Upper lobe of left lung (tissue), 6 donors: ENCODE measurements at regions not wholly inside any gene's neighbourhood (a gene's known extent, or its start where the extent isn't known, plus 50 kb on each side); places are given as distances from the start of the nearest gene placed in this dataset.
"Not testable (repeated sequence)": the region's sequence is repeated elsewhere in the genome, so short reads cannot be mapped to it uniquely, and the experiment has no call there.

Experiments
- ATAC-seq, 2 donors: fragments of 200-7000 bp; cut with Tn5 transposase; one replicate each; pipeline ENCODE4 v1.9.1; 2022; ENCODE audit warnings: mild to moderate bottlenecking in 2 of 2, moderate library complexity in 2 of 2; ENCODE audit not compliant: low FRiP score in 2 of 2
- DNase-seq, 2 donors: peaks; one replicate each; pipeline ENCODE4 v3.0.0-alpha.2; 2019 to 2020
- H3K27ac ChIP-seq, 4 donors: fragments of 200-600 bp; sonication (generic); one replicate each; pipeline ENCODE4 v1.5.1; 2016 to 2019
- H3K27me3 ChIP-seq, 4 donors: fragments of 200-600 bp; sonication (generic); one replicate each; pipeline ENCODE4 v1.5.1; 2017 to 2019
- H3K36me3 ChIP-seq, 4 donors: fragments of 200-600 bp; sonication (generic); one replicate each; pipeline ENCODE4 v1.5.1; 2016 to 2019
- H3K4me1 ChIP-seq, 4 donors: fragments of 200-600 bp; sonication (generic); one replicate each; pipeline ENCODE4 v1.5.1; 2018 to 2019
- H3K4me3 ChIP-seq, 4 donors: fragments of 200-600 bp; sonication (generic); one replicate each; pipeline ENCODE4 v1.5.1; 2017 to 2019; ENCODE audit warnings: mild to moderate bottlenecking in 2 of 4, moderate library complexity in 1 of 4
- H3K9me3 ChIP-seq, 4 donors: fragments of 200-600 bp; sonication (generic); one replicate each; pipeline ENCODE4 v1.5.1; 2018 to 2019
- CTCF ChIP-seq, 6 experiments: fragments of 450-650 bp in 4 of 6; fragments of 200-600 bp in 2 of 6; sonication (generic) in 2 of 6; IDR thresholded peaks; one replicate each; pipeline ENCODE4 v1.5.1; 2016 to 2019; ENCODE audit warnings: antibody characterized with exemption in 6 of 6
- EP300 ChIP-seq, 4 donors: sonication (generic); formaldehyde crosslinking; IDR thresholded peaks; one replicate each; pipeline ENCODE4 v1.5.1; 2017; ENCODE audit warnings: antibody characterized with exemption in 4 of 4, control low read depth in 2 of 4
- POLR2A ChIP-seq, 4 donors: fragments of 450-650 bp; IDR thresholded peaks; one replicate each; pipeline ENCODE4 v1.5.1; 2016 to 2017; ENCODE audit warnings: antibody characterized with exemption in 4 of 4, mild to moderate bottlenecking in 2 of 4
- POLR2AphosphoS5 ChIP-seq, 2 donors: sonication (generic); formaldehyde crosslinking; IDR thresholded peaks; one replicate each; pipeline ENCODE4 v1.5.1; 2017; ENCODE audit warnings: antibody characterized with exemption in 2 of 2
- WGBS, 2 donors: methylation state at CpG; one replicate each; pipeline ENCODE4 v1.1.5; 2017 to 2018; 5-methylcytosine and 5-hydroxymethylcytosine counted together
- donor health status: DM: no; HTN: no; CAD: no; lungs with moderate emphysema.
- donor health status: DM: no; HTN: yes; CAD: no; lungs with severe emphysema.

GRCh38 chr17:22310717-22311686 is 618.7 kb downstream of the KCNJ18 start:
- TF ChIP-seq POLR2A (IDR thresholded peaks at IDR 0.05) (no peak), POLR2AphosphoS5 (IDR thresholded peaks at IDR 0.05) (no peak), CTCF (IDR thresholded peaks at IDR 0.05) (no peak), EP300 (IDR thresholded peaks at IDR 0.05) (no peak)
- Histone ChIP-seq H3K36me3 (no peaks in the 10 kb centered on the region), H3K4me1 (no peaks in the 10 kb centered on the region), H3K27ac (no peak overlapping the region), H3K27me3 (no peaks in the 10 kb centered on the region), H3K9me3 (no peaks in the 10 kb centered on the region), H3K4me3 (no peak overlapping the region)
- 59 to 61% methylated on average over 25 to 26 of the region's 26 CpGs for WGBS, 2 donors
- no peak for ATAC-seq
- DNase-seq, result no peak

DNA sequence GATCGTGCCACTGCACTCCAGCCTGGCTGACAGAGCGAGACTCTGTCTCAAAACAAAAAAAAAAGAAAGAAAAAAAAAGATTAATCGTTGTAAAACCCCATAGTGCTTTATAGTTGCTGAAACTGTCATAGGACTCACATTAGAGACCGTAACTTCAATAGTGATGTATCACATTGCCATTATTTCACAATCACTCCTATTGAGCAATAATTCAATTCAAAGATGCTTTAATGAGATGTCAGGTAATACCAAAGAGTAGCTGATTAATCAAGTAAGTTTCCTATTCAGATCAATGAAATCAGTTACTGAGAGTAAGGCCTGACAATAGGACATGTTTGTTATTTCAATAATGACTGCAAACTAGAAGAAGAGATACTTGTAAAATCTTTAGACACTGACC is 628.7 kb downstream of the KCNJ18 start:
- ATAC-seq, H3K9me3 ChIP-seq, H3K36me3 ChIP-seq, DNase-seq, H3K4me3 ChIP-seq, H3K4me1 ChIP-seq, H3K27me3 ChIP-seq, H3K27ac ChIP-seq: not testable (repeated sequence)
- 57 to 68% methylated on average over 4 of the region's 4 CpGs for WGBS, 2 donors

DNA sequence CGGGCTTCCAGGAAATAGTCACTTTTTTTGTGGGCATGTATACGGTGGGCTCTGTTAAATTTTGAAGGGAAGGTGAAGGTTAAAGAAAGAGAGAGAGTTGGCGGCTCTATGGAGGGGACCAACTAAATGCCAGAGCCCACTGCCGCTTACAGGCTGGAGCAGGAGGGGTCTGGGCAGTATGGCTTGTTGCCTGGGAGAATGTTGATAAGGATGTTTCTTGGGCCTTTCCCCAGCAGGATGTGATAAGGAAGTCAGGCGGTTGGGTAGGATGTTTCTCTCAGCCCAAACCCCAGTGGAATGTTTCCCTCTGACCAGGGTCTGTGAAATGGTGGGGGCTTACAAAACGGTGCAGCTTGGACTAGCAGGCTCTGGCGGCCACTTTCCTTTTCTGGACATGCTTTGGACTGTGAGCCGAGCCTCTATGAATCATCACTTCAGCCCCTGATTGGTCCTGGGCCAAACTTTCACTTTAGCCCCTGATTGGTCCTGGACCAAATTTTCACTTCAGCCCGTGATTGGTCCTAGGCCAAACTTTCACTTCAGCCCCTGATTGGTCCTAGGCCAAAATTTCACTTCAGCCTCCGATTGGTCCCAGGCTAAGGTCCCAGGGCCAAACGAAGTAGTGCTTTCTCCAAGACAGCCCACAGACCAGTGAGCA is 630.7 kb downstream of the KCNJ18 start:
- H3K27ac ChIP-seq, DNase-seq, ATAC-seq, H3K9me3 ChIP-seq, H3K4me1 ChIP-seq, H3K4me3 ChIP-seq, H3K36me3 ChIP-seq, H3K27me3 ChIP-seq: not testable (repeated sequence)
- WGBS, 2 donors, result 66 to 77% methylated on average over 11 of the region's 11 CpGs

DNA sequence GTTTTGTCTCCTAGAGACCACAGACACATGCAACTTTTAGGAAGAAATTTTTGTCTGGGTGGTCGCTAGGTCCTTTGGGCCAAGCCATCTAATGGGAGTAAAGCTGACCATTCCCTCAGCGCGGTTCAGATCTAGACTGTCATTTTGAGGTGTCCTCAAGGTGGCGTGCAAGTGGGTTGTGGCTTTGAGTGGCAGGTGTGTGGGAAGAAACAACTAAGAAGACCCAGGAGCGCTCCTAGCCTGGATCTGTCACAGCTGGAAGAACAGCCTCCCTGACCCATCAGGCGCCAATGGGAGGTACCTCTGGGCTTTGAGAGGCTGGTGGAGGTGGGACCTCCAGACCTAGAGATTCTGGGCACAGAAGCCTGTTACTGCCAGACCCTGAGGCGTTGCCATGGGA is 645.1 kb downstream of the KCNJ18 start:
- Histone ChIP-seq H3K4me1 (no peaks in the 10 kb centered on the region), H3K4me3 (no peak overlapping the region), H3K27me3 (no peaks in the 10 kb centered on the region), H3K36me3 (no peaks in the 10 kb centered on the region), H3K27ac (no peak overlapping the region), H3K9me3 (no peaks in the 10 kb centered on the region)
- WGBS, 2 donors, result 39 to 53% methylated on average over 5 to 7 of the region's 7 CpGs
- no peak for DNase-seq
- no peak for TF ChIP-seq CTCF (IDR thresholded peaks at IDR 0.05)
- TF ChIP-seq POLR2A (IDR thresholded peaks at IDR 0.05), result no peak
- no peak for TF ChIP-seq EP300 (IDR thresholded peaks at IDR 0.05)
- no peak for TF ChIP-seq POLR2AphosphoS5 (IDR thresholded peaks at IDR 0.05)
- ATAC-seq, result no peak

DNA sequence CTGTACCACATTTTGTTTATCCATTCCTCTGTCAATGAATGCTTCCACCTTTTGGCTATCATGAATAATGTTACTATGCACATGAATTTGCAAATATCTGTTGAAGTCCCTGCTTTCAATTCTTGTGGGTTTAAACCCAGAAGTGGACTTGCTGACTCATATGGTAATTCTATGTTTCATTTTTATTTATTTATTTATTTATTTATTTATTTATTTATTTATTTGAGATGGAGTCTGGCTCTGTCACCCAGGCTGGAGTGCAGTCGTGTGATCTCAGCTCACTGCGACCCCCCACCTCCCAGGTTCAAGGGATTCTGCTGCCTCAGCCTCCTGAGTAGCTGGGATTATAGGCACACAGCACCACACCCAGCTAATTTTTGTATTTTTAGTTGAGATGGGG is 664.3 kb downstream of the KCNJ18 start:
- ATAC-seq, H3K36me3 ChIP-seq, DNase-seq, H3K9me3 ChIP-seq, H3K4me3 ChIP-seq, H3K4me1 ChIP-seq, H3K27me3 ChIP-seq, H3K27ac ChIP-seq: not testable (repeated sequence)
- WGBS, 2 donors, result 43 to 57% methylated on average over 2 of the region's 2 CpGs

DNA sequence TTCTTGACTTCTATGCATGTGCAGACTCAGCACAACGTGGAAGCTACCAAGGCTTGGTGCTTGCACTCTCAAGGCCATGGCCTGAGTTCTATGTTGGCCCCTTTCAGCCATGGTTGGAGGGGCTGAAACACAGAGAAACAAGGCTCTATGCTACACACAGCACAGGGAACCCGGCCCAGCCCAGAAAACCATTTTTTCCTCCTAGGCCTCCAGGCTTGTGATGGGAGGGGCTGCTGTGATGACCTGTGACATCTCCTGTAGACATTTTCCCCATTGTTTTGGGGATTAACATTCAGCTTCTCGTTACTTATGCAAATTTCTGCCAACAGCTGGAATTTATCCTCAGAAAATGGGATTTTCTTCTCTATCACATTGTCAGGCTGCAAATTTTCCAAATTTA is 678.7 kb downstream of the KCNJ18 start:
- H3K4me3 ChIP-seq, H3K27me3 ChIP-seq, H3K9me3 ChIP-seq, ATAC-seq, DNase-seq, H3K36me3 ChIP-seq, H3K4me1 ChIP-seq, H3K27ac ChIP-seq: not testable (repeated sequence)
- 32 to 34% methylated on average over 3 of the region's 3 CpGs for WGBS, 2 donors

GRCh38 chr17:22373911-22374310 is 681.6 kb downstream of the KCNJ18 start:
- Histone ChIP-seq H3K27me3 (no peaks in the 10 kb centered on the region), H3K36me3 (no peaks in the 10 kb centered on the region), H3K9me3 (peaks cover 0 to 13% (median 0%) of the 10 kb centered on the region in 4 donors), H3K4me3 (no peak overlapping the region), H3K4me1 (no peaks in the 10 kb centered on the region), H3K27ac (no peak overlapping the region)
- ATAC-seq (no peak), DNase-seq (no peak)
- TF ChIP-seq POLR2AphosphoS5 (IDR thresholded peaks at IDR 0.05) (no peak), EP300 (IDR thresholded peaks at IDR 0.05) (no peak), POLR2A (IDR thresholded peaks at IDR 0.05) (no peak), CTCF (IDR thresholded peaks at IDR 0.05) (no peak)
- WGBS, 2 donors, result 51 to 54% methylated on average over 6 of the region's 6 CpGs
